HEK293 (cell line): ENCODE measurements at regions not wholly inside any gene's neighbourhood (a gene's known extent, or its start where the extent isn't known, plus 50 kb on each side); places are given as distances from the start of the nearest gene placed in this dataset.
"Not testable (repeated sequence)": the region's sequence is repeated elsewhere in the genome, so short reads cannot be mapped to it uniquely, and the experiment has no call there.

Experiments used
- CTCF ChIA-PET: fragments of 350-600 bp; formaldehyde crosslinking; extraction: SDS; loops from one replicate; lab custom pipeline; 2021; ENCODE audit warnings: antibody characterized with exemption; lab: Yijun Ruan, JAX
- POLR2A ChIA-PET: fragments of 300-600 bp; formaldehyde crosslinking; extraction: SDS; loops from one replicate; lab custom pipeline; 2020; ENCODE audit warnings: antibody characterized with exemption, inconsistent platforms; lab: Yijun Ruan, JAX
- H3K27ac ChIP-seq: fragments of 200-500 bp; sonication (Bioruptor generic); 2 replicates; pipeline ENCODE4 v1.5.1; 2014; ENCODE audit warnings: low read depth, low read length, control low read depth, inconsistent platforms; ENCODE audit errors: extremely low read depth
- H3K36me3 ChIP-seq, 2 experiments: fragments of 200-500 bp in 1 of 2; sonication (Bioruptor generic) in 1 of 2; 1 replicate in 1 of 2; 2 replicates in 1 of 2; pipeline ENCODE4 v1.5.1; 2014 to 2017; ENCODE audit warnings: inconsistent platforms in 2 of 2, low read length in 2 of 2; ENCODE audit not compliant: control insufficient read depth in 2 of 2, insufficient read depth in 1 of 2
- H3K4me1 ChIP-seq: fragments of 200-500 bp; sonication (Bioruptor generic); 2 replicates; pipeline ENCODE4 v1.5.1; 2014; ENCODE audit warnings: mild to moderate bottlenecking, low read length, inconsistent platforms; ENCODE audit not compliant: control insufficient read depth, insufficient read depth
- H3K4me3 ChIP-seq: 2 replicates; pipeline ENCODE4 v1.5.1; 2011; ENCODE audit warnings: low read depth, mild to moderate bottlenecking, control low read depth, low read length, moderate library complexity
- H3K9me3 ChIP-seq: fragments of 200-500 bp; sonication (Bioruptor generic); 2 replicates; pipeline ENCODE4 v1.5.1; 2014; ENCODE audit warnings: low read depth, low read length, inconsistent platforms; ENCODE audit not compliant: control insufficient read depth, insufficient read depth
- OSR2 ChIP-seq: fragments of 450-650 bp; formaldehyde crosslinking; IDR thresholded peaks from 2 replicates; pipeline ENCODE4 v1.5.1; 2016; ENCODE audit warnings: missing biosample characterization, missing genetic modification characterization
- TCF7L2 ChIP-seq: IDR thresholded peaks from 2 replicates; pipeline ENCODE4 v1.6.1; 2011; ENCODE audit warnings: low read depth, mild to moderate bottlenecking, inconsistent platforms, low read length, moderate library complexity, borderline replicate concordance
- ZNF121 ChIP-seq: fragments of 450-650 bp; formaldehyde crosslinking; IDR thresholded peaks from 2 replicates; pipeline ENCODE4 v1.5.1; 2016; ENCODE audit warnings: missing biosample characterization, missing genetic modification characterization
- ZNF148 ChIP-seq: fragments of 450-650 bp; formaldehyde crosslinking; IDR thresholded peaks from 2 replicates; pipeline ENCODE4 v1.5.0; 2017; ENCODE audit warnings: missing biosample characterization, missing genetic modification characterization, borderline replicate concordance
- ZNF18 ChIP-seq: fragments of 450-650 bp; formaldehyde crosslinking; IDR thresholded peaks from 2 replicates; pipeline ENCODE4 v1.5.1; 2016; ENCODE audit warnings: missing biosample characterization, missing genetic modification characterization
- ZNF202 ChIP-seq: fragments of 450-650 bp; formaldehyde crosslinking; IDR thresholded peaks from 2 replicates; pipeline ENCODE4 v1.5.1; 2016; ENCODE audit warnings: missing biosample characterization, missing genetic modification characterization, borderline replicate concordance
- ZNF335 ChIP-seq: fragments of 450-650 bp; formaldehyde crosslinking; conservative IDR thresholded peaks from 2 replicates; pipeline ENCODE4 v1.5.1; 2016; ENCODE audit warnings: missing biosample characterization, missing genetic modification characterization
- ZNF549 ChIP-seq: fragments of 450-650 bp; IDR thresholded peaks from 2 replicates; pipeline ENCODE4 v1.5.1; 2018; ENCODE audit warnings: missing biosample characterization, missing genetic modification characterization, mild to moderate bottlenecking, inconsistent platforms, moderate library complexity
- ZNF707 ChIP-seq: fragments of 450-650 bp; formaldehyde crosslinking; IDR thresholded peaks from 2 replicates; pipeline ENCODE4 v1.5.1; 2016; ENCODE audit warnings: missing biosample characterization, missing genetic modification characterization
- ZNF830 ChIP-seq: fragments of 450-650 bp; IDR thresholded peaks from 2 replicates; pipeline ENCODE4 v1.5.0; 2018; ENCODE audit warnings: missing biosample characterization, missing genetic modification characterization, low read depth, mild to moderate bottlenecking, moderate library complexity
- ZNF837 ChIP-seq: fragments of 450-650 bp; formaldehyde crosslinking; IDR thresholded peaks from 2 replicates; pipeline ENCODE4 v1.5.1; 2016; ENCODE audit warnings: missing biosample characterization, missing genetic modification characterization

- TF ChIP-seq ZNF148 (tag by site-specific recombination) (no peak), ZNF549 (no peak), ZNF121 (tag by site-specific recombination) (no peak)
Observed at GRCh38 chr7:149558149-149558861, 60.7 kb upstream of the ZNF746 start (continued).

- POLR2A ChIA-PET, H3K4me1 ChIP-seq, H3K27ac ChIP-seq, H3K4me3 ChIP-seq, CTCF ChIA-PET, H3K9me3 ChIP-seq: not testable (repeated sequence)
- H3K36me3 ChIP-seq = peaks cover 14 to 69% of the 10 kb centered on the region in 2 experiments
Observed at GRCh38 chr7:149556525-149556924, 58.9 kb upstream of the ZNF746 start.

- H3K27ac ChIP-seq, H3K4me3 ChIP-seq, H3K9me3 ChIP-seq, POLR2A ChIA-PET, H3K4me1 ChIP-seq: not testable (repeated sequence)
- H3K36me3 ChIP-seq = peaks cover 18 to 71% of the 10 kb centered on the region in 2 experiments
- CTCF ChIA-PET = interaction anchor here (1.4 kb wide), 1 partner anchor 10 kb away, joined by 4 read pairs; no protein-coding TSS in a partner anchor
Observed at GRCh38 chr7:149554821-149555220, 57.2 kb upstream of the ZNF746 start.

GRCh38 chr7:149553991-149554390, 56.4 kb upstream of the ZNF746 start:
- POLR2A ChIA-PET, H3K9me3 ChIP-seq, H3K27ac ChIP-seq, CTCF ChIA-PET, H3K4me3 ChIP-seq, H3K4me1 ChIP-seq: not testable (repeated sequence)
- H3K36me3 ChIP-seq = peaks cover 18 to 75% of the 10 kb centered on the region in 2 experiments

- Histone ChIP-seq H3K4me1 (no peaks in the 10 kb centered on the region), H3K9me3 (no peaks in the 10 kb centered on the region), H3K4me3 (no peak overlapping the region), H3K27ac (no peak overlapping the region), H3K36me3 (peaks cover 18 to 76% of the 10 kb centered on the region in 2 experiments)
- ChIA-PET POLR2A (interaction anchor here (0.7 kb wide), 1 partner anchor 647 kb away, joined by 3 read pairs; no protein-coding TSS in a partner anchor), CTCF (no interaction called here)
- TF ChIP-seq ZNF202 (tag by site-specific recombination) = no peak
- no peak for TF ChIP-seq ZNF707 (tag by site-specific recombination)
- TF ChIP-seq ZNF830 (tag by site-specific recombination) = no peak
- TF ChIP-seq TCF7L2 = no peak
- TF ChIP-seq ZNF18 (tag by site-specific recombination) = no peak
- TF ChIP-seq ZNF335 (tag by site-specific recombination) = no peak
- TF ChIP-seq OSR2 (tag by site-specific recombination) = no peak
- no peak for TF ChIP-seq ZNF837 (tag by site-specific recombination)
Observed at GRCh38 chr7:149552799-149553198, 55.2 kb upstream of the ZNF746 start.
